Gastroesophageal sphincter (tissue), 3 donors: ENCODE measurements at regions not wholly inside any gene's neighbourhood (a gene's known extent, or its start where the extent isn't known, plus 50 kb on each side); places are given as distances from the start of the nearest gene placed in this dataset.

ENCODE experiments used
- POLR2A ChIP-seq, 2 donors: fragments of 450-650 bp; IDR thresholded peaks; one replicate each; pipeline ENCODE4 v1.6.1; 2017; ENCODE audit warnings: antibody characterized with exemption in 2 of 2, mild to moderate bottlenecking in 2 of 2, moderate library complexity in 1 of 2
- TF ChIP-seq, protein P1 (sequence below), 4 experiments: fragments of 200-600 bp in 2 of 4; fragments of 450-650 bp in 2 of 4; sonication (generic) in 1 of 4; IDR thresholded peaks; one replicate each; pipeline ENCODE4 v1.5.1; 2017 to 2019; ENCODE audit warnings: antibody characterized with exemption in 4 of 4, mild to moderate bottlenecking in 2 of 4, moderate library complexity in 2 of 4

DNA sequence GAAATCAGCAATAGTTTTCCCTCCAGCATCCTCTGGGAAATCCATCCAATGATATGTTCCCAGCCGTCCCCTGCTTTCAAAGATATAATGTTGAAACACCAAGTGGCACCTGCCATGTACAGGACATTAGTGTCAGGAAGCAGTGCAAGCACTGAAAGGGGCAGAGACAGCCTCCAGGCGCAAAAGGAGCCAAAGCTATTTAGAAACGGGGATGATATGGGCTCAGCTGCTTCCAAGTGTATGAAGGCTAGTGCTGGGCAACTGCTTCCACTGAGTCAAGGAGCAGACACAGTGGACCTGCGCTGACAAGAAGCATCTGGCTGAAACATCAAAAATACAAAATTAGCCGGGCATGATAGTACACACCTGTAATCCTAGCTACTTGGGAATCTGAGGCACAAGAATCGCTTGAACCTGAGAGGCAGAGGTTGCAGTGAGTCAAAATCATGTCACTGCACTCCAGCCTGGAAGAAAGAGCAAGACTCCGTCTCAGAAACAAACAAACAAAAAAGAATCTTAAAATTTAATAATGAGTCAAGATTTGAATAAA, 119.7 kb downstream of the AQP9 start:
- TF ChIP-seq, protein P1, sequence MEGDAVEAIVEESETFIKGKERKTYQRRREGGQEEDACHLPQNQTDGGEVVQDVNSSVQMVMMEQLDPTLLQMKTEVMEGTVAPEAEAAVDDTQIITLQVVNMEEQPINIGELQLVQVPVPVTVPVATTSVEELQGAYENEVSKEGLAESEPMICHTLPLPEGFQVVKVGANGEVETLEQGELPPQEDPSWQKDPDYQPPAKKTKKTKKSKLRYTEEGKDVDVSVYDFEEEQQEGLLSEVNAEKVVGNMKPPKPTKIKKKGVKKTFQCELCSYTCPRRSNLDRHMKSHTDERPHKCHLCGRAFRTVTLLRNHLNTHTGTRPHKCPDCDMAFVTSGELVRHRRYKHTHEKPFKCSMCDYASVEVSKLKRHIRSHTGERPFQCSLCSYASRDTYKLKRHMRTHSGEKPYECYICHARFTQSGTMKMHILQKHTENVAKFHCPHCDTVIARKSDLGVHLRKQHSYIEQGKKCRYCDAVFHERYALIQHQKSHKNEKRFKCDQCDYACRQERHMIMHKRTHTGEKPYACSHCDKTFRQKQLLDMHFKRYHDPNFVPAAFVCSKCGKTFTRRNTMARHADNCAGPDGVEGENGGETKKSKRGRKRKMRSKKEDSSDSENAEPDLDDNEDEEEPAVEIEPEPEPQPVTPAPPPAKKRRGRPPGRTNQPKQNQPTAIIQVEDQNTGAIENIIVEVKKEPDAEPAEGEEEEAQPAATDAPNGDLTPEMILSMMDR (IDR thresholded peaks at IDR 0.05) = no peak
- TF ChIP-seq POLR2A (IDR thresholded peaks at IDR 0.05) = no peak
